CD4-positive, alpha-beta memory T cell (primary cell): ENCODE measurements at regions not wholly inside any gene's neighbourhood (a gene's known extent, or its start where the extent isn't known, plus 50 kb on each side); places are given as distances from the start of the nearest gene placed in this dataset.

Experiments
- CTCF ChIA-PET: fragments of 350-600 bp; sonication (Branson Sonifier 250); formaldehyde crosslinking; loops from one replicate; lab custom pipeline; 2021; ENCODE audit warnings: inconsistent platforms; ENCODE audit not compliant: partially characterized antibody; lab: Charles Lee
- POLR2A ChIA-PET: fragments of 350-600 bp; sonication (Branson Sonifier 250); formaldehyde crosslinking; loops from one replicate; lab custom pipeline; 2021; ENCODE audit not compliant: partially characterized antibody; lab: Charles Lee
- DNase-seq, 5 donors: peaks; one replicate each; pipeline versions ENCODE4 v3.0.0 to v3.0.0-alpha.2; 2020 to 2022; ENCODE audit warnings: mixed read lengths in 1 of 5
- H3K27ac ChIP-seq: one replicate; pipeline ENCODE4 v1.7.0; 2013; ENCODE audit warnings: low read depth, low read length
- H3K27me3 ChIP-seq: 2 replicates; pipeline ENCODE4 v1.7.0; 2013; ENCODE audit warnings: mild to moderate bottlenecking, low read length, moderate library complexity; ENCODE audit not compliant: insufficient read depth
- H3K36me3 ChIP-seq: 2 replicates; pipeline ENCODE4 v1.7.0; 2013; ENCODE audit warnings: mild to moderate bottlenecking, low read length, moderate library complexity; ENCODE audit not compliant: insufficient read depth
- H3K4me1 ChIP-seq: 2 replicates; pipeline ENCODE4 v1.7.0; 2013; ENCODE audit warnings: mild to moderate bottlenecking, low read length, moderate library complexity; ENCODE audit not compliant: insufficient read depth
- H3K4me3 ChIP-seq, 2 donors: one replicate each; pipeline ENCODE4 v1.7.0; 2013; ENCODE audit warnings: low read length in 2 of 2, mild to moderate bottlenecking in 1 of 2
- H3K9me3 ChIP-seq, 2 donors: one replicate each; pipeline ENCODE4 v1.7.0; 2013; ENCODE audit warnings: low read length in 2 of 2, control low read depth in 1 of 2; ENCODE audit not compliant: control insufficient read depth in 1 of 2
- H3K27ac Mint-ChIP-seq, 7 donors: one replicate each; pipeline ENCODE4 v1.8.0; 2020 to 2021; ENCODE audit warnings: mixed read lengths in 7 of 7, mild to moderate bottlenecking in 6 of 7, inconsistent platforms in 3 of 7, moderate library complexity in 3 of 7
- H3K27me3 Mint-ChIP-seq, 2 donors: one replicate each; pipeline ENCODE4 v1.8.0; 2020 to 2021; ENCODE audit warnings: mixed read lengths in 2 of 2
- H3K36me3 Mint-ChIP-seq, 2 donors: one replicate each; pipeline ENCODE4 v1.8.0; 2020 to 2021; ENCODE audit warnings: mixed read lengths in 2 of 2, inconsistent platforms in 1 of 2, mild to moderate bottlenecking in 1 of 2
- H3K4me1 Mint-ChIP-seq, 4 donors: one replicate each; pipeline ENCODE4 v1.8.0; 2020 to 2021; ENCODE audit warnings: mixed read lengths in 4 of 4, mild to moderate bottlenecking in 1 of 4
- H3K4me3 Mint-ChIP-seq, 8 donors: one replicate each; pipeline ENCODE4 v1.8.0; 2020 to 2021; ENCODE audit warnings: mixed read lengths in 8 of 8, mild to moderate bottlenecking in 7 of 8, moderate library complexity in 6 of 8, inconsistent platforms in 3 of 8
- H3K9me3 Mint-ChIP-seq, 8 donors: one replicate each; pipeline ENCODE4 v1.8.0; 2020 to 2021; ENCODE audit warnings: mixed read lengths in 8 of 8, mild to moderate bottlenecking in 5 of 8, inconsistent platforms in 3 of 8, moderate library complexity in 1 of 8
- intact Hi-C: fragments of 100-400 bp; cut with micrococcal nuclease; formaldehyde crosslinking; loops from one replicate; pipeline ENCODE4 v1.15.1; 2023

DNA sequence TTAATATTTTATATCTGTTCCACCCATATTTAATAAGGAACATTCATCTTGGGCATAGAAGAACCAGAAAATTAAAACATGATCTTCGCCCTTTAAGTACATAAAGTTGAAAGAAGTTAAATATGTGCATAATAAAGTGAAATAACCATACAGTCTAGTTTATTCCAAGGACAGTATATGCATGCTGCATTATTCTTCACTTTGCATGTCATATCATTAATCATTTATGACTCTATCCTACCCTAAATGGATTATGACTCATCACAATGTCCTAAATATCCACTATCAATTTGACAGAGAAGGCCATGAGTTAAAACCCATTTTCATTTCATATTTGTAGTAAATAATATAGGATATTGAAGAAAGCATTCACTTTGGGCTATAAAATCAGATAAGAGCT, 576.5 kb upstream of the GNPDA2 start:
- no peak overlapping the region for H3K27ac Mint-ChIP-seq
- H3K4me3 Mint-ChIP-seq, result no peak overlapping the region
- H3K27me3 Mint-ChIP-seq, result no peaks in the 10 kb centered on the region
- H3K36me3 ChIP-seq, result no peaks in the 10 kb centered on the region
- intact Hi-C loops, result no loop called here
- no peaks in the 10 kb centered on the region for H3K27me3 ChIP-seq
- POLR2A ChIA-PET, result no interaction called here
- no peak overlapping the region for H3K27ac ChIP-seq
- H3K36me3 Mint-ChIP-seq, result no peaks in the 10 kb centered on the region
- CTCF ChIA-PET, result no interaction called here
- H3K9me3 ChIP-seq, result no peaks in the 10 kb centered on the region
- peaks cover 0 to 24% (median 4%) of the 10 kb centered on the region in 8 donors for H3K9me3 Mint-ChIP-seq
- H3K4me1 Mint-ChIP-seq, result no peaks in the 10 kb centered on the region
- no peaks in the 10 kb centered on the region for H3K4me1 ChIP-seq
- DNase-seq, result no peak
- no peak overlapping the region for H3K4me3 ChIP-seq

DNA sequence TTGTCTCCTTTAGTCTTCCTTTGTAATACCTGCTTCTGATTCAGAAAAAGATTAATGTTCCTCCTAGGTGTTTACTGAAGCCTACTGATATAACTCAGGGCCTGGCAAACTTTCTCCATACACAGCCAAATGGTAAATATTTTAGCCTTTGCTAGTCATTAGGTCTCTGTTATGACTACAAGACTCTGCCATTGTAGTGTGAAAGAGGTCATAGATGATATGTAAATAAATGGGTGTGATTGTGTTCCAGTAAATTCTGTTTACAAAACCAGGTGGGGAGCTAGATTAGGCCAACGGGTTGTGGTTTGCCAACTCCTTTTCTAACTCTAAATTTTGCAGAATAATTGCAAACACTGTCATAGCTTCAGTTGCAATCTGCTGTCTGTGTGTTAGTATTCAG, 568.1 kb upstream of the GNPDA2 start:
- Histone ChIP-seq H3K27ac (no peak overlapping the region), H3K27me3 (no peaks in the 10 kb centered on the region), H3K4me1 (no peaks in the 10 kb centered on the region), H3K4me3 (no peak overlapping the region), H3K9me3 (no peaks in the 10 kb centered on the region), H3K36me3 (no peaks in the 10 kb centered on the region)
- H3K27me3 Mint-ChIP-seq, result no peaks in the 10 kb centered on the region
- no peaks in the 10 kb centered on the region for H3K36me3 Mint-ChIP-seq
- no peak for DNase-seq
- H3K9me3 Mint-ChIP-seq, result peaks cover 4 to 32% (median 8%) of the 10 kb centered on the region in 8 donors
- H3K27ac Mint-ChIP-seq, result no peak overlapping the region
- no peak overlapping the region for H3K4me3 Mint-ChIP-seq
- intact Hi-C loops, result no loop called here
- ChIA-PET POLR2A (no interaction called here), CTCF (no interaction called here)
- H3K4me1 Mint-ChIP-seq, result no peaks in the 10 kb centered on the region

DNA sequence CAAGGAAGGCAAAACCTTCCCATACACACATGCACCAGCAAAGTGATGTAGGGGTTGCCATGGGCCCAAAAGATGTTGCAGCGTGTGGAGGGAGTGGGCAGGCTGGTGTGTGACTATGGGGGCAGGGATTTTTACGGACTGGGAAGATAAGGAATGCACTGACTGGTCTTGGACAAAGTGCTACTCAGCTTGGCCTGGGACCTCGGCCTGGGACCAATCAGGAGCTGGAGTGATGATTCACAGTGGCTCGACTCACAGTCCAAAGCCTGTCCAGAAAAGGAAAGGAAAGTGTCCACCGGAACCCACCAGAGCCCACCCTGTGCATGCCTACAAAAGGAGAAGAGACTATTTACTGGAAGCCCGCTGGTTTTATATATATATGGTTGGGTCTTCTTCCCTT, 567.0 kb upstream of the GNPDA2 start:
- Mint-ChIP-seq H3K27me3 (no peaks in the 10 kb centered on the region), H3K4me1 (no peaks in the 10 kb centered on the region), H3K4me3 (no peak overlapping the region), H3K27ac (no peak overlapping the region), H3K9me3 (peaks cover 4 to 29% (median 11%) of the 10 kb centered on the region in 8 donors), H3K36me3 (no peaks in the 10 kb centered on the region)
- intact Hi-C loops, result no loop called here
- no peaks in the 10 kb centered on the region for H3K36me3 ChIP-seq
- H3K27me3 ChIP-seq, result no peaks in the 10 kb centered on the region
- no peak for DNase-seq
- no peaks in the 10 kb centered on the region for H3K9me3 ChIP-seq
- no peak overlapping the region for H3K27ac ChIP-seq
- ChIA-PET CTCF (no interaction called here), POLR2A (no interaction called here)
- no peak overlapping the region for H3K4me3 ChIP-seq
- no peaks in the 10 kb centered on the region for H3K4me1 ChIP-seq

DNA sequence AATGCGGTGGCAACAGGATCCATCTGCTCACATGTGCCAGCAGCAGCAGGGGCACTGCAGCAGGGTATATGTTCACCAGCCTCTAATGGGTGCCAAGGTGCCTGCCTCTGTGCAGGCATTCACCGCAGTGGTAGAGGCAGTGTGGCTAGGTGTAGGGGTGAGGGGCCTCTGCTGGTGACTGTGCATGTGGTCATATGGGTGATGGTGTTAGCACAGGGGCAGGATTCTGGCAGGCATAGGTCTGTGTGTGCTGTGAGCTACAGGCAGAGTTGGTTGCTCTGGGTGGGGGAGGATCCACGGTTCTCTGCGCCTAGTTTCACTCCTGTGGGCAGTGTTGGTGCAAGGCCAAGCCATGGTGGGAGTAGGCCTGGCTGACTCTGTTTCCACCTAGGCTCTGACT, 566.5 kb upstream of the GNPDA2 start:
- no peaks in the 10 kb centered on the region for H3K27me3 Mint-ChIP-seq
- intact Hi-C loops, result no loop called here
- H3K4me1 Mint-ChIP-seq, result no peaks in the 10 kb centered on the region
- H3K27ac Mint-ChIP-seq, result no peak overlapping the region
- CTCF ChIA-PET, result no interaction called here
- Histone ChIP-seq H3K36me3 (no peaks in the 10 kb centered on the region), H3K27ac (no peak overlapping the region), H3K4me3 (no peak overlapping the region), H3K27me3 (no peaks in the 10 kb centered on the region), H3K4me1 (no peaks in the 10 kb centered on the region), H3K9me3 (no peaks in the 10 kb centered on the region)
- no peak for DNase-seq
- peaks cover 4 to 29% (median 12%) of the 10 kb centered on the region in 8 donors for H3K9me3 Mint-ChIP-seq
- H3K36me3 Mint-ChIP-seq, result no peaks in the 10 kb centered on the region
- no peak overlapping the region for H3K4me3 Mint-ChIP-seq
- POLR2A ChIA-PET, result no interaction called here

DNA sequence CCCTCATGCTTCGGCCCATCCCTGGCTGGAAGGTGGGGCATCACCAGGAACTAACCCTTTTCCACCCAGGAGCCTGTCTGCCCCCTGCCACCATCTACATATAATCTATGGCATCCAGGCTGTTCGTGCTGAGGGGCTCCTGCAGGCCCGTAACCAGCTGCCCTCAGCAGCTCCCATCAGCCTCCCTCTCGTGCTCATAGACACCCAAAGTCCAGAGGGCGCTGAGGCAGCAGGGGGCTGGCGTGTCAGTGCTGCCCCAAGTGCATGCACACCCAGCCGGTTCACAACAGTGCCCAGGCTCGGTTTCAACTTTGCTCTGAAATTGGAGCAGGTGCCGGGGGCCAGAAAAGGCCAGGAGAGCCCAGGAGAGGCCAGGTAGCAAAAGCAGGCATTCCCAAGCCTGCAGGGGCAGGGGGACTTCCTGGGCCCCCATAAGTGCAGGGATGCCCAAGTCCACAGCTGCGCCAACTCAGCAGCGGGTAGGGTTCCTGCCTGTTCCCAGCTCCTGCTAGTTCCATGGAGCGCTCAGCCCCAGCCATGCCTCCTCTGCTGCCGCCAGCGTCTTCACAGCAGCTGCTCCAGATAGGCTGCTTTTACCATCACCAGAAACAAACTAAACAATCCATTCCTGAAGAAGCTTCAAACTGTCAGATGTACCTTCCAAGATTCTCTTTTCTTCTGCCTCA, 558.2 kb upstream of the GNPDA2 start:
- Histone ChIP-seq H3K9me3 (no peaks in the 10 kb centered on the region), H3K4me3 (no peak overlapping the region), H3K36me3 (no peaks in the 10 kb centered on the region), H3K27ac (no peak overlapping the region), H3K27me3 (no peaks in the 10 kb centered on the region), H3K4me1 (no peaks in the 10 kb centered on the region)
- Mint-ChIP-seq H3K9me3 (peaks cover 4 to 20% (median 6%) of the 10 kb centered on the region in 8 donors), H3K4me1 (no peaks in the 10 kb centered on the region), H3K36me3 (no peaks in the 10 kb centered on the region), H3K27ac (no peak overlapping the region), H3K27me3 (no peaks in the 10 kb centered on the region), H3K4me3 (no peak overlapping the region)
- DNase-seq, result no peak
- CTCF ChIA-PET, result no interaction called here
- intact Hi-C loops, result no loop called here
- POLR2A ChIA-PET, result no interaction called here

DNA sequence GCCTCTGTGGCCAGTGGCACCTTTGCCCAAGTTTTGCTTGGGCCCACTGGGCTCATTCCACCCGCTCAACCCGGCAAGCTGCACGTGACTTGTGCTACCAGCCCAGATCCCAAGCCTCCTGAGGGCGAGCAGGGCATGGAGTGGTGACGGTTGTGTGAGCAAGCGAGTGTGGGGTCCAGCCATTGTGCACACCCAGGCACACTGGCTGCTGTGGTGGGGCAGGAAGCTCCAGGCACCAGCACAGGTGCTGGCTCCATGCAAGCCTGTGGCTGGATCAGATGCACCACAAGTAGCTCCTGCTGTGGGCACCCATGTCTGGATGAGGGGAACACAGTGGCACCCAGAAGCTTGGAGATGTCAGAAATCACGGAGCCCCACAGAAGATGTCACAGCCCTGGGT, 557.0 kb upstream of the GNPDA2 start:
- H3K27me3 ChIP-seq, result no peaks in the 10 kb centered on the region
- no peak overlapping the region for H3K4me3 ChIP-seq
- ChIA-PET POLR2A (no interaction called here), CTCF (no interaction called here)
- no peaks in the 10 kb centered on the region for H3K4me1 ChIP-seq
- H3K9me3 ChIP-seq, result no peaks in the 10 kb centered on the region
- H3K27ac Mint-ChIP-seq, result no peak overlapping the region
- intact Hi-C loops, result no loop called here
- no peaks in the 10 kb centered on the region for H3K4me1 Mint-ChIP-seq
- no peaks in the 10 kb centered on the region for H3K27me3 Mint-ChIP-seq
- H3K27ac ChIP-seq, result no peak overlapping the region
- no peak for DNase-seq
- no peaks in the 10 kb centered on the region for H3K36me3 ChIP-seq
- H3K9me3 Mint-ChIP-seq, result peaks cover 4 to 20% (median 5%) of the 10 kb centered on the region in 8 donors
- no peak overlapping the region for H3K4me3 Mint-ChIP-seq
- no peaks in the 10 kb centered on the region for H3K36me3 Mint-ChIP-seq

DNA sequence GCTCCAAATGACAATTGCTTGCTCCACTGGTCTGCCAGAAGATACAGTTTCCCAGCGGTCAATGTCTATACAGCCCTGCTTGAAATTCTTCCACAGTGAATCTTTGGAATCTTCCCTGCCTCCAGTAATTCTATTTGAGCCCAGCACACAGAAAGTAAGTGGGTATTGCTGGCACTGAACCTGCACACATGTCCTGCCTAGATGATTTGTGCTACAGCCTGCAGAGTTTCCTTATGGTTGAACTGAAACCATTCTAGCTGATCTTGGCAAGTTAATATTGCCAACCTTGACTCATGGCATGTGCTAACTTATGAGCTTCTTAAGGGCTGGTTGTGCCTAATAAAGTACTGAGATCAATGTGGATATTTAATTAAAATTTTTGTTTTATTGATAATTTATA, 553.8 kb upstream of the GNPDA2 start:
- ChIA-PET POLR2A (no interaction called here), CTCF (no interaction called here)
- Mint-ChIP-seq H3K4me3 (no peak overlapping the region), H3K9me3 (peaks cover 0 to 11% (median 5%) of the 10 kb centered on the region in 8 donors), H3K4me1 (no peaks in the 10 kb centered on the region), H3K27me3 (no peaks in the 10 kb centered on the region), H3K36me3 (no peaks in the 10 kb centered on the region), H3K27ac (no peak overlapping the region)
- Histone ChIP-seq H3K4me1 (no peaks in the 10 kb centered on the region), H3K9me3 (no peaks in the 10 kb centered on the region), H3K27ac (no peak overlapping the region), H3K4me3 (no peak overlapping the region), H3K27me3 (no peaks in the 10 kb centered on the region), H3K36me3 (no peaks in the 10 kb centered on the region)
- intact Hi-C loops, result no loop called here
- DNase-seq, result no peak

DNA sequence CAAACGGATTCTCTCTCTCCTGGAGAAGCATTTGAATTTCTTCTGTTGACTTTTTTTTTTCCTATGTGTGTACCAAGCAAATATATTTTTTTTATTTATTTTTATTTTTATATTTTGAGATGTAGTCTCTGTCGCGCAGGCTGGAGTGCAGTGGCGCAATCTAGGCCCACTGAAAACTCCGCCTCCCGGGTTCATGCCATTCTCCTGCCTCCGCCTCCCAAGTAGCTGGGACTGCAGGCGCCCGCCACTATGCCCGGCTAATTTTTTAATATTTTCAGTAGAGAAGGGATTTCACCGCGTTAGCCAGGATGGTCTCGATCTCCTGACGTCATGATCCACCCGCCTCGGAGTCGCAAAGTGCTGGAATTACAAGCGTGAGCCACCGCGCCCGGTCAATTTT, 549.5 kb upstream of the GNPDA2 start:
- no peak overlapping the region for H3K27ac Mint-ChIP-seq
- no peaks in the 10 kb centered on the region for H3K27me3 Mint-ChIP-seq
- intact Hi-C loops, result no loop called here
- Histone ChIP-seq H3K4me1 (no peaks in the 10 kb centered on the region), H3K27me3 (no peaks in the 10 kb centered on the region), H3K36me3 (no peaks in the 10 kb centered on the region), H3K27ac (no peak overlapping the region), H3K9me3 (no peaks in the 10 kb centered on the region), H3K4me3 (no peak overlapping the region)
- no peaks in the 10 kb centered on the region for H3K4me1 Mint-ChIP-seq
- ChIA-PET CTCF (no interaction called here), POLR2A (no interaction called here)
- H3K4me3 Mint-ChIP-seq, result no peak overlapping the region
- DNase-seq, result no peak
- peaks cover 0 to 11% (median 5%) of the 10 kb centered on the region in 8 donors for H3K9me3 Mint-ChIP-seq
- no peaks in the 10 kb centered on the region for H3K36me3 Mint-ChIP-seq
